Panc1 (cell line): ENCODE measurements at regions not wholly inside any gene's neighbourhood (a gene's known extent, or its start where the extent isn't known, plus 50 kb on each side); places are given as distances from the start of the nearest gene placed in this dataset.

Experiments used
- CTCF ChIP-seq: fragments of 450-650 bp; IDR thresholded peaks from 2 replicates; pipeline ENCODE4 v1.5.1; 2017; ENCODE audit warnings: mild to moderate bottlenecking
- POLR2AphosphoS5 ChIP-seq: IDR thresholded peaks from 2 replicates; pipeline ENCODE4 v1.6.1; 2012; ENCODE audit warnings: mild to moderate bottlenecking, low read depth, low read length, moderate library complexity
- SIN3A ChIP-seq: IDR thresholded peaks from 2 replicates; pipeline ENCODE4 v1.6.1; 2012; ENCODE audit warnings: low read depth, mild to moderate bottlenecking, low read length, moderate library complexity, borderline replicate concordance; ENCODE audit not compliant: insufficient read depth
- TCF7L2 ChIP-seq: IDR thresholded peaks from 2 replicates; pipeline ENCODE4 v1.6.1; 2011; ENCODE audit warnings: mild to moderate bottlenecking, low read depth, low read length, inconsistent platforms
- TF ChIP-seq, protein P1 (sequence below), 2 experiments: IDR thresholded peaks; 2 replicates each; pipeline ENCODE4 v1.6.1; 2011 to 2012; ENCODE audit warnings: low read depth in 2 of 2, control low read depth in 1 of 2, low read length in 1 of 2, mild to moderate bottlenecking in 1 of 2, moderate library complexity in 1 of 2; ENCODE audit not compliant: insufficient read depth in 1 of 2

DNA sequence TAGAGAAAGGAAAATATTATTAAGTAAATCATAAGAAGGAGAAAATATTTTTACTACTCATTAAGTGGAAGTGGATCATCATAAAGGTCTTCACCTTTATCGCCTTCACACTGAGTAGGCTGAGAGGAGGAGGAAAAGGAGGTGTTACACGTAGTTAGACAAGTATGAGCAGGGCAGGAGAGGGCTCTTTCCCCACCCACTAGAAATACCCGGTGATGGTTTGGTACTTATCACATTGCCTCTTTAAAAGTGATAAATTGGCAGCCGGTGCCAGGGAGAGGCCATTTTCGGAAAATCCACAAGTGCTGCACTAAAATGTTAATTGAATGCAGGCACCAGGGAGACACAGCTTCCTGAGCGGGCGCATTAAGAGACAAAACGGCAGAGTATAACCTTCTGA, 598.7 kb upstream of the SOX11 start:
- TF ChIP-seq CTCF (no peak), POLR2AphosphoS5 (no peak), SIN3A (no peak), TCF7L2 (no peak)
- TF ChIP-seq, protein P1, sequence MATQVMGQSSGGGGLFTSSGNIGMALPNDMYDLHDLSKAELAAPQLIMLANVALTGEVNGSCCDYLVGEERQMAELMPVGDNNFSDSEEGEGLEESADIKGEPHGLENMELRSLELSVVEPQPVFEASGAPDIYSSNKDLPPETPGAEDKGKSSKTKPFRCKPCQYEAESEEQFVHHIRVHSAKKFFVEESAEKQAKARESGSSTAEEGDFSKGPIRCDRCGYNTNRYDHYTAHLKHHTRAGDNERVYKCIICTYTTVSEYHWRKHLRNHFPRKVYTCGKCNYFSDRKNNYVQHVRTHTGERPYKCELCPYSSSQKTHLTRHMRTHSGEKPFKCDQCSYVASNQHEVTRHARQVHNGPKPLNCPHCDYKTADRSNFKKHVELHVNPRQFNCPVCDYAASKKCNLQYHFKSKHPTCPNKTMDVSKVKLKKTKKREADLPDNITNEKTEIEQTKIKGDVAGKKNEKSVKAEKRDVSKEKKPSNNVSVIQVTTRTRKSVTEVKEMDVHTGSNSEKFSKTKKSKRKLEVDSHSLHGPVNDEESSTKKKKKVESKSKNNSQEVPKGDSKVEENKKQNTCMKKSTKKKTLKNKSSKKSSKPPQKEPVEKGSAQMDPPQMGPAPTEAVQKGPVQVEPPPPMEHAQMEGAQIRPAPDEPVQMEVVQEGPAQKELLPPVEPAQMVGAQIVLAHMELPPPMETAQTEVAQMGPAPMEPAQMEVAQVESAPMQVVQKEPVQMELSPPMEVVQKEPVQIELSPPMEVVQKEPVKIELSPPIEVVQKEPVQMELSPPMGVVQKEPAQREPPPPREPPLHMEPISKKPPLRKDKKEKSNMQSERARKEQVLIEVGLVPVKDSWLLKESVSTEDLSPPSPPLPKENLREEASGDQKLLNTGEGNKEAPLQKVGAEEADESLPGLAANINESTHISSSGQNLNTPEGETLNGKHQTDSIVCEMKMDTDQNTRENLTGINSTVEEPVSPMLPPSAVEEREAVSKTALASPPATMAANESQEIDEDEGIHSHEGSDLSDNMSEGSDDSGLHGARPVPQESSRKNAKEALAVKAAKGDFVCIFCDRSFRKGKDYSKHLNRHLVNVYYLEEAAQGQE (IDR thresholded peaks at IDR 0.05; ENCODE audit: insufficient read depth in 1 of 2, low read depth in 2 of 2, low read length in 1 of 2) = no peak
